GM23248 (cell line): ENCODE measurements at regions not wholly inside any gene's neighbourhood (a gene's known extent, or its start where the extent isn't known, plus 50 kb on each side); places are given as distances from the start of the nearest gene placed in this dataset.

Experiments
- EZH2 ChIP-seq: fragments of 200-600 bp; sonication (generic); IDR thresholded peaks from 2 replicates; pipeline ENCODE4 v1.6.1; 2018; ENCODE audit warnings: antibody characterized with exemption, mild to moderate bottlenecking; ENCODE audit not compliant: insufficient read depth, poor library complexity, severe bottlenecking
- EZH2phosphoT487 ChIP-seq: fragments of 200-600 bp; sonication (generic); IDR thresholded peaks from 2 replicates; pipeline ENCODE4 v1.6.1; 2018; ENCODE audit warnings: antibody characterized with exemption, moderate library complexity, mild to moderate bottlenecking, low read depth; ENCODE audit not compliant: insufficient read depth

- no peak for TF ChIP-seq EZH2
- TF ChIP-seq EZH2phosphoT487: no peak
Measured at GRCh38 chr12:14275886-14276285, 89.6 kb upstream of the ATF7IP start.
